Activated gamma-delta T cell treated with anti-CD3 and anti-CD28 coated beads, Interleukin-2, amount 50 U/mL, for 16 hours (primary cell): ENCODE measurements at regions not wholly inside any gene's neighbourhood (a gene's known extent, or its start where the extent isn't known, plus 50 kb on each side); places are given as distances from the start of the nearest gene placed in this dataset.

ENCODE experiments used
- DNase-seq: peaks from one replicate; pipeline ENCODE4 v3.0.0-alpha.2; 2020; ENCODE audit warnings: low read depth

GRCh38 chr2:83784947-83785346 lies 674.1 kb downstream of the SUCLG1 start:
- no peak for DNase-seq

- DNase-seq: no peak
Measured at GRCh38 chr2:83784315-83784714, 674.8 kb downstream of the SUCLG1 start.

- DNase-seq: no peak
Measured at GRCh38 chr2:83782122-83782521, 677.0 kb downstream of the SUCLG1 start.

GRCh38 chr2:83764447-83765005 lies 694.6 kb downstream of the SUCLG1 start:
- DNase-seq: no peak

DNA sequence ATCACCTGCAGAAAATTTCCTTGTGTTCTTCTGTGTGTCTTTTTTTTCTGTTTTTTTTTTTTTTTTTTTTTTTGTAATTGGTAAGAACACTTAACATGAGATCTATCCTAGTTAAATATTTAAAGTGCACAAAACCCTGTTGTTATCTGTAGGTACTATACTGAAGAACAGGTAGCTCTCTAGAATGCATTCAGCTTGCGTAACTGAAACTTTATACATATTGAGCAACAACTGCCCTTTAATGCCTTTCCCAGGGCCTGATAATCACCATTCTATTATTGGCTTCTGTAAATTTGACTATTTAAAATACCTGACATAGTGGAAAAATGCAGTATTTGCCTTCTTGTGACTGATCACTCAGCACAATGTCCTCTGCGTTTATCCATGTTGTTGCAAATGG lies 701.8 kb downstream of the SUCLG1 start:
- no peak for DNase-seq

DNA sequence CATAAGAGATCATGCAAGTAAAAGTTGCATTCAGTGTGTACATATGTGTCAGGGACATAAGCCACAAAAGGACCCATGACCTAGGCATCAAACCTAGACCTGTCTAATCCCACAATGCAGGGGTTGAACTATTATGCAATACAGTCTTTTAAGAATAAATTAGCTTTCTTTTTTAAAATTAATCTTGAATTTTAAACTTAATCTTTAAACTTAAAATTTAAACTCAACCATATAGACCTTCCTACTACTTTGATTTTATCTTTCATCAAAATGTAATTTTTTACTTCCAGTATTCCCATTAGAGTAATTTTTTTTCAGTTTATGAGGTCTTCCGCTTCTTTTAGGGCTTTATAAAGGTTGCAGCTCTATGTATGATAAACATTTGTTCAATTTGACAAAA lies 702.9 kb downstream of the SUCLG1 start:
- DNase-seq: no peak

DNA sequence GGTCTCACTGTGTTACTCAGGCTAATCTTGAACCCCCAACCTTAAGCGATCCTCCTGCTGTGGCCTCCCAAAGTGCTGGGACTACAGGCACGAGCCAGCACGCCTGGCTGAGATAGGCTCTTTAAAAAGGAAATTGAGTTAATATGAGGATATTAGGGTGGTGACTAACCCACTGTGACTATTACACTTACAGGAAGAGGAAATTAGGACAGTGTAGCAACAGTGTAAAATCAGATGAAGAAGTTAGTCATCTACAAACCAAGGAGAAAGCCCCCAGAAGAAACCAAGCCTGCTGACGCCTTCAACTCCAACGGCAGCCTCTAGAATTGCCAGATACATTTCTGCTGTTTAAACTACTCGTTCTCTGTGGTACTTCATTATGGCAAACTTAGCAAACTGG lies 711.9 kb downstream of the SUCLG1 start:
- no peak for DNase-seq

DNA sequence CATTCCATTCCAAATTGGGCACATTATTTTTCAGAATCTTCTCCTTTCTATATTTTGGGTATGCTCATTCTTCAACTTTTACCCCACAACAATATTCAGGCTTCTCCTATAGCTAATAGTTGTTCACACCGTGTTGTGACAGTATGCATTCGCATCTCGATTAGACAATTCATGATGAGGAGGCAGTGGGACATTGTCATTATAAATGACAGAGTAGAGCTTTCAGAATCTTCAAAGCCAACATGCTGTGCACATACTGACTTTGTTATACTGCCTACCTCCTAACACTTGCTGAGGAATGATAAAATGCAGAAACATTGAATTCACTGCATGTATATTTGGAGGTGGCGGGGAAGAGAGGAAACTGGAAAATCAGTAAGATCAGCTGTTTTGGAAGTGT lies 714.2 kb downstream of the SUCLG1 start:
- DNase-seq: no peak

DNA sequence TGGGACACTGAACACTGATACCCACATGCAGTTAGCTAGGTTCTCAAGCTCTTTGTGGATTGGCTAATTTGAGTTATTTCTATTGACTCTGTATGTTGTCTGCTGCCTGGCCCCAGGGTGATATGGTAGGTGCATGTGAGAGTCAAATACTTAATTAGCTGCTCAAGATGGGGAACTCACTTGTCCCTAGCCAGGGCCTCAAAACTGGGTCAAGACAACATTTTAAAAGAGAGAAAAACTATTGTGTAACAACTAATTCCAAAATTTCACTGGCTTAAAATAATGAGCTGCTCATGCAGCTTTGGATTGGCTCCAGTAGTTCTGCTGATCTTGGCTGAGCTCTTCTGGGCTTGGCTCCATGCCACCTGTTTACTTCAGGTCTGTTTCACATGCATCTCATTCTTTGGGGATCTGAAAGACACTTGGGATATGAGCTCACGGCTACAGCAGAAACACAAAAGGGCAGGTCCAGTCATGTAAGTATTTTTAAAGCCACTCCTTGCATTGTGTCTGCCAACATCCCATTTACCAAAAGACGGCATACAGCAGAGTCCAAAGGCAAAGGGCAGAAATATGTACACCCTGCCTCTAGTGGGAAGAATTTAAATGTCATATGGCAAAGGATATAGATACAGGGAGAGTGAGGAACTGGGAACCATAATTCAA lies 716.8 kb downstream of the SUCLG1 start:
- DNase-seq: no peak

DNA sequence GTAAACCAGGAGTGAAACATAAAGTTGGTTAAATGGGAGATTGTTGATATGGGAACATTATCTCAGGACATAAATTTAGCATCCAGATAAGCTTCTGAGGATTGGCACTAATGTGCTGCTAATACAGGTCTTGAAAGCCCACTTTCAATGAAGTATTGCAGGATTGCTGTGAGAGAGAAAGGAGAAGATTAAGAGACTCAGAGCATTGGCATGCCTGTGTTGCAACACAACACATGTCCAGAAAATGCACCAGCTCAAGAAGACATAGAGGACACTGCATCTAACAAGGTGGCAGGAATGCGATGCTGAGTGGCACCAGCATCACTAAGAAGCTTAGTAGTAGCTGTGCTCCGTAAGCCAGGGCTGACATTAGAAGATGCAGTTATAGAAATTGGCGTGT lies 728.9 kb downstream of the SUCLG1 start:
- DNase-seq: no peak

DNA sequence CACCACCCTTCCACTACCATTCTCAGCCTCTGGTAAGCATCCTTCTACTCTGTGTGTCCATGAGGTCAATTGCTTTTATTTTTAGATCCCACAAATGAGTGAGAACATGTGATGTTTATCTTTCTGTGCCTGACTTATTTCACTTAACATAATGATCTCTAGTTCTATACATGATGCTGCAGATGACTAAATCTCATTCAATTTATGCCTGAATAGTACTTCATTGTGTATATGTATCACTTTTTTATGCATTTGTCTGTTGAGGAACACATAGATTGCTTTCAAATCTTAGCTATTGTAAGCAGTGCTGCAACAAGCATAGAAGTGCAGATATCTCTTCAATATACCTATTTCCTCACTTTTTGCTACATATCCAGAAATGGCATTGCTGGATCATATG lies 733.3 kb downstream of the SUCLG1 start:
- no peak for DNase-seq

- DNase-seq: no peak
Measured at GRCh38 chr2:83705146-83705545, 753.9 kb downstream of the SUCLG1 start.

DNA sequence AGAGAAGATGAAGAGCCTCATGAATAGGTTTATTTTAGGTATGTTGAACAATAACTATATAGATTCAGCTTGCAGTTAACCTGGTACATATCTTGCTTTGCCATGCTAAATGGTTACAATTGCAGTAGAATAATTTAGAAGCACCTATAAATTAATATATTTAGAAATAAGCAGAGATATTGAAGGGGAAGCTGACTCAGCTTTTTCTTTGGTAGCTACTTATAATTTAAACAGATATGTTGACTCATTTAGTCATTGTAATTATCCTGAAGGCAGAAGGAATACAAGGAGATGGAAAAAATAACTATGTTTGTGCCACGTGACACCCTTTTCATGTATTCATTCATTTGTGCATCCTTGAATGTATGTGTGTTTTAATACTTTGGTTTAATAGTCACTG lies 755.5 kb downstream of the SUCLG1 start:
- DNase-seq: no peak

GRCh38 chr2:83696838-83697237 lies 762.2 kb downstream of the SUCLG1 start:
- no peak for DNase-seq

DNA sequence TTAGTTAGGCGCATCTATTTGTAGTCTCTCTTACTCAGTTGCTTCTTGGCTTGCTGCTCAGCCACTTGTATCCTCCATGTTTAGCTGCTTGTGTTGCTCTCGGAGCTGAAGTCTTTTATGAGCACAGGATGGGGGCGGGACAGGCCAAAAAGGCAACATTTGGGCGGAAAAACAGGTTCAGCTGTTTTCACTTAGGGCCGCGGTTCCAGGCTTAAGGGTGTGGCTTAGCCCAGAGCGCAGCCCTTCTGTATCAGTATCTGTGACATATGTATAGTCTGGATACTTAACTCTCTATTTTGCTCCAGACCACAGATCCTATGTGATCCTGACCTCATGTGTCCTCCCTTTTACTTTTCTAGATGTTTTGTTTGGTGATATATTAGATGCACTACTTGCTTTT lies 763.5 kb downstream of the SUCLG1 start:
- no peak for DNase-seq

DNA sequence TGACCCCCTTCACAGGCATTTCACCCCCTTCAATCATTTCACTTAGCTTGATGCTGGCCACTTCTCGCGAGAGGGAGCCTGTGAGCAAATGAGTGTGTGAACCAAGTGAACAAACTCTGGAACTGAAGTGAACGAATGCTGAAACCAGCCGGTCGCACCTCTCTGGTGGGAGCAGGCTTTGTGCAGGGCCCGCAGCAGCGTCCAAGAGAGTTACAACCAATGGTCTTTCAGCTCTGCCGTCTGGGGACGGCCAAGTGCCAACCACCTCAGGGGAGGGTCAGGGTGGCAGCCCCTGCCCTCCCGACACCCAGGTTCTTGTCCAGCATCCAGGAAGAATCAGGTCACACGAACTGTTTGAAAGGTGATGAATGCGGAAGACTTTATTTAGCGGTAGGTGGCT lies 764.0 kb downstream of the SUCLG1 start:
- DNase-seq: no peak

DNA sequence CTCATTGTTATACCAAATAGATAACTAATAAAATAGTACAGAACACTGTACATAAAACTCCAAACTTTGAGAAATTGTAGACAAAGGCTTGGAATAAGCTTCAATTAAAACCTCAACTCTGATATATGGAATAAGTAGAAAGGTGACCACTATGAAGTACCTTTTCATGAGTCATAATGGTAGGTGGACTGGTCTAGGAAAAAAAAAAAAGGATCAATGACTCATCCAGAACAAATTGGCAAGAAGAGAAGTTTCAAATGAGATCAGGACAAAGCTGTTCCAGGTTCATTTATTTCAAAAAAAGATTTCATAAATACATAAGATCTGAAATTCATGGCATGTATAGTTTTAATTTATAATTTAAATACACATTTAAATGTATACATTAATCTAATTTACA lies 769.7 kb downstream of the SUCLG1 start:
- DNase-seq: no peak

DNA sequence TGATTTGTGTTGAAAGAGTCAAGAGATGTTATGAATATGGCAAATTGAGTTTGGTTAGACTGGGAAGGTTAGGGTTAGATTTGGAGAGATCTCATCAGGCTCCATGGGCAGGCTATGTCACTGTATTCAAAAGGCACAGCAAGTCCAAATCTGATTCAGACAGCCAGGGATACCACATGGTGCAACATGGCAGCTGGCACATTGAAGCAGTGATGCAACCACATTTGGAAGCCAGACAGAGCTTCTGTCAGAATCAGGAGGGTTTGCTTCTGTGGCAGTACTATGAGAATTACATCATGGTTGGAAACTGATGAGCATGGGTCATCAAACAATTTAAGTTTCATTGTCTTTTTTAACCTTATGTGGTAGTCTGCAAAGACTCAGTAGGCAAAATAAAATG lies 772.2 kb downstream of the SUCLG1 start:
- no peak for DNase-seq

DNA sequence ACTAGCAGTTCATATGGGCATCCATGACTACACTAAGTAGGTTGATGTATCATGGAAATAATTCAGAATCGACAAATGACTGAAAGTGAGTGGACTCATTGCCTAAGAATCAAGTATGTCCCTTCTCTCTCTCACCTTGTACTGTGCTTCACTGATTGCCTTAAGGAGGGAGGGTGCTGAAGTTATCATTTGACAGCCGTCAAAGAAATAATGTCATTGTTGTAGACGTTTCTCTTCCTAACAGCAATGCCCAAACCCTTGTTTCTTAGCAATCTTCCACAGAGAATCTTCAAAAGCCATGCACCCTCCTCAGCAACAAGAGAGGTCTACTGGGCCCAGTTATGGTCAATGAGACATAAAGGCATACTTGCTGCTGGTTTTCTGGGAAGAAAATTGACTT lies 785.0 kb downstream of the SUCLG1 start:
- DNase-seq: no peak

DNA sequence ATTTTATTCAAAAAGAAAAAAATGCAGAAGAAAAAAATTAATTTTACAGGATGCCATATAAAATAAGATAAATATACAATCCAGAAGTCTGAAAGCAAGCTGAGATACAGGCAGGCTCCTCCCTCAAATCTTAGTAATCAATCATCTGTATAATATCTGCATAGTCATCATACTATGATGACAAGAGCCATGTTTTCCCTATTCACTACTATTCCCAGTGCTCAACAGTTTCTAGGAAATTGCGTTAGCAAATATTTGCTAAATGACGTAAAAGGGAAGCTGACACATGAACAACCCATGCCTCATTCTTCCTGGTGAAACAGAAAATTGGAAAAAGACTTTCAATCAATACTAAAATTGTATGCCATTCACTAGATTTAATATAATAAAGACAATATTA lies 793.2 kb downstream of the SUCLG1 start:
- DNase-seq: no peak

DNA sequence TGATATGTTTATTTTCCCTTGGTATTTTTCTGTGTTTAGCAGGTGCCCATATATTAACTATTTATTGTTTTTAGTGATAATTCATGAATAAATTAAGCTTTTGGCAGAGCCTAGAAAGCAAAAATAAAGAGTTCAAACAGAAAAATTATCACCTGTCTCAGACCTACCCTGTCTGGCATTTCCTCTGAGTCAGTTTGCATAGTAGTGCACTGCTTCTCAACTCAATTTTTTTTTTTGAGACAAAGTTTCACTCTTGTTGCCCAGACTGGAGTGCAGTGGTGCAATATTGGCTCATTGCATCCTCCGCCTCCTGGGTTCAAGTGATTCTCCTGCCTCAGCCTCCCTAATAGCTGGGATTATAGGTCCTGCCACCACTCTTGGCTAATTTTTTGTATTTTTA lies 793.9 kb downstream of the SUCLG1 start:
- DNase-seq: no peak

DNA sequence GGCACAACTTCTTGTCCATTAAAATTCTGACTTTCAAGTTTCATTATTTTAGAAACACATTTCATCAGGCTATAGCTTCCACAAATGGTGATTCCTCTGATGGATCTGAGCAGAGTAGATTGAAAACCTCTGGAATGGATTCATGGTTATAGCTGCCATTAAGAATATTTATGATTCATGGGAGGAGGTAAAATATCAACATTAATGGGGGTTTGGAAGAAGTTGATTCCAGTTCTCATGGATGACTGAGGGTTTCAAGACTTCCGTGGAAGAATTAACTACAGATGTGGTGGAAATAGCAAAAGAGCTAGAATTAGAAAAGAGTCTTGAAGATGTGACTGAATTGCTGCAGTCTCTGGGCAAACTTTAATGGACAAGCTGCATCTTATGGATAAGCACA lies 797.4 kb downstream of the SUCLG1 start:
- no peak for DNase-seq

DNA sequence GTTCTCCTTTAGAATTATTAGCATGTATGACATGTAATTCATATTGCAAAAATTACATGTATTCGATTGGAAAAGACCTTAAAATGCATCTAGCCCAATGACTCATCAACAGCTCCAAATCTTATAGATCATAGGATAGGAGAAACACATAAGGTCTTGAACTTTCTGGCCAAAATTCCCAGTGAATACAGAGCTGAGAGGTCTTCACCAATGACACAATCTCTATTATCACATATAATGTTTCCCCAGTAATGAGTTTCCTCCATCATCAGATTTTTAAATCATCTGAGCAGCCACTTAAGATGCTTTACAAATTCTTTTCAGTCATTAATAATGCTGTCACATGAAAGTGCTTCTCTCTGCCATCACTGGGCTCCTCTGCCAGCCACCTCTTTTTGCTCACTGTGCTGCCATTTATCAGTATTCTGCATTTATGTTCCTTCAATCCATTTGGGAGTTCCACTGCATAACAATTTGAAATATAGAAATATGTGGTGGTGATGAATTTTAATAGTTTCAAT lies 804.9 kb downstream of the SUCLG1 start:
- no peak for DNase-seq

- no peak for DNase-seq
Measured at GRCh38 chr2:83650898-83651297, 808.2 kb downstream of the SUCLG1 start.
